GM12891 (cell line): ENCODE measurements at regions not wholly inside any gene's neighbourhood (a gene's known extent, or its start where the extent isn't known, plus 50 kb on each side); places are given as distances from the start of the nearest gene placed in this dataset.
A peak's percentile ranks its signal among the peaks of the same experiment; 100 is the strongest.

Source experiments
- DNase-seq: peaks from one replicate; pipeline ENCODE4 v3.0.0; 2011; ENCODE audit warnings: low spot score; ENCODE audit not compliant: insufficient read length
- FAIRE-seq: peaks from 2 replicates; lab custom pipeline; 2011; peaks lifted over from hg19 to GRCh38; lab: Jason Lieb, UNC
- PAX5 ChIP-seq: IDR thresholded peaks from 2 replicates; pipeline ENCODE4 v1.6.1; 2011; ENCODE audit warnings: low read length, moderate library complexity, mild to moderate bottlenecking; ENCODE audit not compliant: insufficient read depth, severe bottlenecking
- POLR2A ChIP-seq: IDR thresholded peaks from 2 replicates; pipeline ENCODE4 v1.6.1; 2011; ENCODE audit warnings: low read depth, low read length, control low read depth
- POLR2AphosphoS5 ChIP-seq: IDR thresholded peaks from 2 replicates; pipeline ENCODE4 v1.6.1; 2011; ENCODE audit warnings: low read depth, low read length, control low read depth
- POU2F2 ChIP-seq: IDR thresholded peaks from 2 replicates; pipeline ENCODE4 v1.6.1; 2011; ENCODE audit warnings: low read depth, mild to moderate bottlenecking, control low read depth, low read length, moderate library complexity
- SPI1 ChIP-seq: IDR thresholded peaks from 2 replicates; pipeline ENCODE4 v1.6.1; 2011; ENCODE audit warnings: low read depth, low read length, control low read depth
- TAF1 ChIP-seq: IDR thresholded peaks from 2 replicates; pipeline ENCODE4 v1.6.1; 2011; ENCODE audit warnings: low read depth, low read length, control low read depth

GRCh38 chr17:33968350-33969044 is 286.6 kb upstream of the CCL2 start:
- FAIRE-seq (peak; percentile 91), DNase-seq (peak; percentile 40)
- no peak for TF ChIP-seq TAF1
- TF ChIP-seq POLR2AphosphoS5: no peak
- no peak for TF ChIP-seq SPI1

GRCh38 chr17:33970279-33970678 is 284.8 kb upstream of the CCL2 start:
- no peak for FAIRE-seq

GRCh38 chr17:33972763-33973162 is 282.3 kb upstream of the CCL2 start:
- DNase-seq (no peak), FAIRE-seq (no peak)
- TF ChIP-seq PAX5 (no peak), POU2F2 (no peak), POLR2A (no peak), SPI1 (no peak), TAF1 (no peak), POLR2AphosphoS5 (no peak)

More at GRCh38 chr17:33970279-33970678, 284.8 kb upstream of the CCL2 start:
- no peak for DNase-seq
- TF ChIP-seq SPI1 (no peak), PAX5 (no peak), POLR2AphosphoS5 (no peak), TAF1 (no peak), POLR2A (no peak), POU2F2 (no peak)

- DNase-seq (no peak), FAIRE-seq (no peak)
Observed at GRCh38 chr17:33973491-33973890, 281.6 kb upstream of the CCL2 start.

DNA sequence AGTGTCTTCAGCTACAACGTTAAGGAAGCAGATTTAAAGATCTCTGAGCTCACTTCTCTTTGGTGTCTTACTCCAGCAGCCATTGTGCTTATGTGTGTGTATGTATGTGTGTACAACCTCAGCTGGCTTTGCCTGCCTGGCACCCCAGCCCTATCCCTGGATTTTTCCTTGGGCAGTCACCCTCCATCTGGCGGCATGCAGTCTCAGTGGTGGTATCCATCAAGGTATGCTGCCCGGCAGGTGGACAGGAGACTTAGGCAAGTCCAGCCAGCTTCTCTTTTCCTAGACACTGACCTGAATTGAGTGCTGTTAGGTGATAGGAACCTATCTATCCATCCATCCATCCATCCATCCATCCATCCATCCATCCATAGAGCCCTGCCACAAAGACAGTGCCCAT is 280.8 kb upstream of the CCL2 start:
- FAIRE-seq: no peak
- DNase-seq: no peak
- TF ChIP-seq TAF1: no peak
- TF ChIP-seq POLR2AphosphoS5: no peak
- TF ChIP-seq POU2F2: no peak
- no peak for TF ChIP-seq POLR2A
- no peak for TF ChIP-seq PAX5
- TF ChIP-seq SPI1: no peak

More at GRCh38 chr17:33973491-33973890, 281.6 kb upstream of the CCL2 start:
- TF ChIP-seq POLR2A (no peak), PAX5 (no peak), POLR2AphosphoS5 (no peak), TAF1 (no peak), POU2F2 (no peak)

- TF ChIP-seq TAF1 (no peak), POU2F2 (no peak), SPI1 (no peak), POLR2A (no peak)
- DNase-seq (no peak), FAIRE-seq (no peak)
Observed at GRCh38 chr17:33976831-33977230, 278.3 kb upstream of the CCL2 start.

DNA sequence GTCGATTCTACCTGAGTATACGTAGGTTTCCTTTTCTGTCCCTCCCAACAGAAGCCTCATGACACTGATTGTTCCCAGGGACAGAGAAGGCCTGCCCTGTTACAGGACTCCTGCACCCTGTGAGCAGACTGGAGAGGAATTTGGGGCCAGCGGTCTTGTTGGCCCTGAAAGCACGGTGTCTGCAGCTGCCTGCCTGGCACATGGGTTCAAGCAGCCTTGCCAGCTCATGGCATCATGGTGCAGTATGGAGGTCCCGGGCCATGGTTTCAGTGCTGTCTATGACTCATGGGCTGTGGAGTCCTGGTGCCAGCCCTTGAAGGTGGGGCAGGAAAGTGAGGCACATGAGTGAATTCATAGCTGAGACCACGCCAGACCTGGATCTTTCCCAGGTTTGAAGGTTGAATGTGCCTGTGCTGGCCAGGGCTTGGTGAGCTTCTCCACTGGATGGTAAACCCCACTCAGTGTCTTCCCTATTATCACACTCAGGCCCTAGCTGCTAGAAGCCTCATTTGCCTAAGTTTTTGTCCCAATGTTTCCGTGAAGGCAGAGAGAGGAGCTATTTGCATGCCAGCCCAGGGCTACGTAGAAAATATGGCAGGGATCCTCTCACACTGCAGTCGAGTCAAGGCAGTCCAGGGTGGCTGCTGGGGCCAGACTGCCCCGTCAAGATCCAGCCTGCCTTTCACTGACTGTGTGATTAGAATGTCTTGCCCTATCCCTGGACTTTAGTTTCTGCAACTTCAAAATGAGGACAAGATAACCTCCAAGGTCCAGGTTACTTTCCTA is 277.2 kb upstream of the CCL2 start:
- FAIRE-seq (no peak), DNase-seq (no peak)
- TF ChIP-seq POU2F2 (no peak), POLR2A (no peak)

DNA sequence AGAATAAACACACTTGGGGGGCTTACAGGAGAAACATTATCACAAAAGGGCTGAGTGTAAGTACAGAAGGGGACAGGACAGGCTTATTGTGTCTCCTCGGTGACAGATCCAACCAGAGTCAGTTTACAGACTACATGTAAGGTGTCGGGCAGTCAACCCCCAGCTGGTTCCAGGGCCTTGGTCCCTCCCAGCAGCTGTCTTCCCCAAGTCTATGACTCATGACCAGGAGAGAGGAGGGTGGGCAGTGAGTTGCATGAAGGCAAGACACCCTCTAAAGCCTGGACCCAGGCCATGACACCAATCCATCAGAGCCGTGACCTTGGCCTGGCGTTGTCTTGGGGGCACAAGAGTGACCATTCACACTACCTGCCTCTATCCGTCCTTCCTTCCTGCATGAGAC is 276.2 kb upstream of the CCL2 start:
- no peak for FAIRE-seq

DNA sequence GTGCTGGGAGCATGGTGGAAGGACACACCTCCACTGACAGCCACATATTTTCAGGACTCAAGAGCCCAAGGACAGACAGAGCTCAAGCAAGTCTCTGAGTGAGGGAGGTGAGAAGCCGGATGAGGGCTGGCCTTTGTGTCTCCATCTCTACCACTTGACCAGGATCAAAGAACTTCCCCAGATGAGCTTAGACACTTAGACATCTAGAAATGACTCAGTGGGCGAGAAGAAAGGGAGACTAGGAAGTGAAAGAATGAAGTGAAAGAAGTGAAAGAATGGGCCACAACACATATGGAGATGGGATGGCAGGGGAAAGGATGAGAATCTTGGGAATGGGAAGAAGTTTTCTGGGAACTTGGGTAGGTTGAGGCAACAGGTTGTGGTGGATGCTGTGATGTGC is 274.9 kb upstream of the CCL2 start:
- DNase-seq: no peak
- FAIRE-seq: no peak
- no peak for TF ChIP-seq POLR2AphosphoS5
- TF ChIP-seq SPI1: peak; percentile 59

More for the DNA sequence above, 276.2 kb upstream of the CCL2 start:
- DNase-seq: no peak
- TF ChIP-seq TAF1 (no peak), POLR2A (no peak), POLR2AphosphoS5 (no peak)

GRCh38 chr17:33981711-33982601 is 273.1 kb upstream of the CCL2 start:
- no peak for FAIRE-seq
- DNase-seq: no peak
- TF ChIP-seq POLR2A (no peak), SPI1 (no peak), PAX5 (no peak), POLR2AphosphoS5 (no peak), TAF1 (no peak), POU2F2 (no peak)
